ENCODE measurements at regions not wholly inside any gene's neighbourhood (a gene's known extent, or its start where the extent isn't known, plus 50 kb on each side); places are given as distances from the start of the nearest gene placed in this dataset.

- no peak overlapping the region for H3K4me3 ChIP-seq
- no peaks in the 10 kb centered on the region for H3K4me1 ChIP-seq
- no peaks in the 10 kb centered on the region for H3K27me3 ChIP-seq (replicated peaks in 1 of 7)
- WGBS, 5 donors, result 76 to 88% (median 83%) methylated on average over 5 of the region's 5 CpGs
- H3K27ac ChIP-seq, result no peak overlapping the region
- H3K9me3 ChIP-seq, result peaks cover 0 to 26% (median 6%) of the 10 kb centered on the region in 8 donors
- TF ChIP-seq POLR2A (IDR thresholded peaks at IDR 0.05) (no peak), CTCF (IDR thresholded peaks at IDR 0.05 in 8 of 11, conservative IDR thresholded peaks at IDR 0.05 in 3 of 11) (no peak), POLR2AphosphoS5 (IDR thresholded peaks at IDR 0.05) (no peak)
- no peaks in the 10 kb centered on the region for H3K36me3 ChIP-seq
- intact Hi-C loops (cut with DNase I; ENCODE audit: low total_unique reads), result no loop called here
- no peak for DNase-seq
Measured at GRCh38 chr5:8845296-8845695, 700.6 kb downstream of the SEMA5A start.

- TF ChIP-seq CTCF (IDR thresholded peaks at IDR 0.05 in 8 of 11, conservative IDR thresholded peaks at IDR 0.05 in 3 of 11), result no peak
- TF ChIP-seq POLR2A (IDR thresholded peaks at IDR 0.05), result no peak
- no peak for TF ChIP-seq POLR2AphosphoS5 (IDR thresholded peaks at IDR 0.05)
- H3K4me1 ChIP-seq, result no peaks in the 10 kb centered on the region
- no peaks in the 10 kb centered on the region for H3K27me3 ChIP-seq (replicated peaks in 1 of 7)
- no peak for DNase-seq
- WGBS, 5 donors, result 81 to 89% (median 84%) methylated on average over 7 of the region's 7 CpGs
- H3K36me3 ChIP-seq, result no peaks in the 10 kb centered on the region
- H3K27ac ChIP-seq, result no peak overlapping the region
- no peak overlapping the region for H3K4me3 ChIP-seq
- peaks cover 0 to 6% (median 0%) of the 10 kb centered on the region in 8 donors for H3K9me3 ChIP-seq
- intact Hi-C loops (cut with DNase I; ENCODE audit: low total_unique reads), result no loop called here
Measured at GRCh38 chr5:8848366-8848765, 697.5 kb downstream of the SEMA5A start.

DNA sequence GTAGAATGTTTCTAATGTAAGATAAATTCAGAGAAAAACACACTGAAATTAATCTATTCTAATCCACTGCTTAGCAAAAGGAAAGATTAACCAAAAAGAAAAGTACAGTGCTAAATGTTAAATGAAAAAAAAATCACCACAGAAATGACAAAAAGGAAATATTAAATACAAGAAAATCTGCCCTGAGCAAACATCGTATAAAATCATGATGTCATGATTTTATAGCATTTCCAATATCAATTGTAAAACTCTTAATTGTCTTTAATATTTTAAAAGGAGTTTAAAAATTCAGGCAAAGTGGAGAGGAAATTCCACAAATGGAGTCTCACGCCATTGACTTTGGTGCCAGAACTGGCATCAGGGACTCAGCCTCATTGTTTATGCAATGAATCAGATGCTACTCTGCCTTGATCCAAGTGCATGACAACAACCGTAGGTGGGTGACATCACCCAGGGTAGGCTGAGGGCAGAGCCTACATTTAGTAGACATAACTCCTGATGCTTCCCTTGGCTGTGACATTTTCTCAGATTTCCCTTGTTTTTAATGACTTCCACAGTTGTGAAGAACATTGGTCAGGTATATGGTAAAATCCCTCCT is 696.8 kb downstream of the SEMA5A start:
- H3K9me3 ChIP-seq, result peaks cover 0 to 6% (median 0%) of the 10 kb centered on the region in 8 donors
- H3K4me1 ChIP-seq, result no peaks in the 10 kb centered on the region
- no peaks in the 10 kb centered on the region for H3K27me3 ChIP-seq (replicated peaks in 1 of 7)
- WGBS, 5 donors, result 80 to 93% (median 90%) methylated on average over 3 of the region's 3 CpGs
- no peaks in the 10 kb centered on the region for H3K36me3 ChIP-seq
- H3K27ac ChIP-seq, result no peak overlapping the region
- TF ChIP-seq CTCF (IDR thresholded peaks at IDR 0.05 in 8 of 11, conservative IDR thresholded peaks at IDR 0.05 in 3 of 11), result no peak
- TF ChIP-seq POLR2AphosphoS5 (IDR thresholded peaks at IDR 0.05), result no peak
- TF ChIP-seq POLR2A (IDR thresholded peaks at IDR 0.05), result no peak
- H3K4me3 ChIP-seq, result no peak overlapping the region
- intact Hi-C loops (cut with DNase I; ENCODE audit: low total_unique reads), result no loop called here
- no peak for DNase-seq

DNA sequence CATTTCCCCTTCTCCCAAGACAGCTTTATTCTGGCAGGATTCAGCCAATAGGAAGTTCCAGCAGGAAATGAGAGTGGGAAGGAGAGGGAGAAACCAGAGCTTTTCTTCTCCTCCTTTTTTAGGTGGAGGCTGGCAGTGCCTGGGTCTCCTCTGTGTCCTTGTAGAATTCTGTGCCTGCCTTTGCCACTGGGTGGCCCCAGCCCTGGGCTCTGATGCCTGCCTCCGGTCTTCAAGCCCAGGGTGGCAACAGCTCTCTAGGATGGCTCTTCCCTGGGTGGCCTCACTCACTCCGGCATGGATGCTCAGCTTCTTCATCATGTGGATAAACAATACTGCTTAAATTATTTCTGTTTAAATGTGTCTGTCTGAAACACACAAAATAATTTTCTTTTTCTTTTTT is 694.8 kb downstream of the SEMA5A start:
- intact Hi-C loops (cut with DNase I; ENCODE audit: low total_unique reads), result no loop called here
- no peak for DNase-seq
- 72 to 88% (median 79%) methylated on average over 2 of the region's 2 CpGs for WGBS, 5 donors
- TF ChIP-seq POLR2A (IDR thresholded peaks at IDR 0.05), result no peak
- no peak for TF ChIP-seq POLR2AphosphoS5 (IDR thresholded peaks at IDR 0.05)
- no peak for TF ChIP-seq CTCF (IDR thresholded peaks at IDR 0.05 in 8 of 11, conservative IDR thresholded peaks at IDR 0.05 in 3 of 11)
- Histone ChIP-seq H3K27me3 (replicated peaks in 1 of 7) (no peaks in the 10 kb centered on the region), H3K36me3 (no peaks in the 10 kb centered on the region), H3K27ac (no peak overlapping the region), H3K4me1 (no peaks in the 10 kb centered on the region), H3K4me3 (no peak overlapping the region), H3K9me3 (no peaks in the 10 kb centered on the region)
